Stimulated activated CD8-positive, alpha-beta memory T cell treated with anti-CD3 and anti-CD28 coated beads, Interleukin-7, amount 100 ng/mL, for 48 hours (primary cell): ENCODE measurements at regions not wholly inside any gene's neighbourhood (a gene's known extent, or its start where the extent isn't known, plus 50 kb on each side); places are given as distances from the start of the nearest gene placed in this dataset.

Experiments
- DNase-seq, 2 donors: peaks; one replicate each; pipeline ENCODE4 v3.0.0-alpha.2; 2020; ENCODE audit warnings: low read depth in 1 of 2; ENCODE audit errors: extremely low read depth in 1 of 2

- no peak for DNase-seq
Measured at GRCh38 chr3:24905266-24905665, 410.6 kb upstream of the THRB start.

- no peak for DNase-seq
Measured at GRCh38 chr3:24907106-24907505, 412.5 kb upstream of the THRB start.

- DNase-seq: no peak
Measured at GRCh38 chr3:24911076-24911475, 416.4 kb upstream of the THRB start.

GRCh38 chr3:24915639-24916038 lies 421.0 kb upstream of the THRB start:
- DNase-seq: no peak

- no peak for DNase-seq
Measured at GRCh38 chr3:24917908-24918307, 423.3 kb upstream of the THRB start.

GRCh38 chr3:24923570-24923969 lies 428.9 kb upstream of the THRB start:
- DNase-seq: no peak

- no peak for DNase-seq
Measured at GRCh38 chr3:24929521-24929920, 434.9 kb upstream of the THRB start.

GRCh38 chr3:24933401-24933800 lies 438.8 kb upstream of the THRB start:
- no peak for DNase-seq

- no peak for DNase-seq
Measured at GRCh38 chr3:24936574-24936973, 441.9 kb upstream of the THRB start.

GRCh38 chr3:24937228-24937627 lies 442.6 kb upstream of the THRB start:
- no peak for DNase-seq

- DNase-seq: no peak
Measured at GRCh38 chr3:24937780-24938179, 443.1 kb upstream of the THRB start.

- DNase-seq: no peak
Measured at GRCh38 chr3:24943961-24944360, 449.3 kb upstream of the THRB start.

GRCh38 chr3:24944805-24945520 lies 450.3 kb upstream of the THRB start:
- no peak for DNase-seq

GRCh38 chr3:24945563-24945962 lies 450.9 kb upstream of the THRB start:
- DNase-seq: no peak

- DNase-seq: no peak
Measured at GRCh38 chr3:24947103-24947502, 452.5 kb upstream of the THRB start.

- no peak for DNase-seq
Measured at GRCh38 chr3:24951180-24951579, 456.5 kb upstream of the THRB start.

GRCh38 chr3:24952388-24952787 lies 457.7 kb upstream of the THRB start:
- DNase-seq: no peak

GRCh38 chr3:24953060-24953771 lies 458.6 kb upstream of the THRB start:
- DNase-seq: no peak

GRCh38 chr3:24956613-24957012 lies 462.0 kb upstream of the THRB start:
- no peak for DNase-seq

- no peak for DNase-seq
Measured at GRCh38 chr3:24958271-24958670, 463.6 kb upstream of the THRB start.

GRCh38 chr3:24958910-24959447 lies 464.3 kb upstream of the THRB start:
- no peak for DNase-seq
